Loucy (cell line): ENCODE measurements at regions not wholly inside any gene's neighbourhood (a gene's known extent, or its start where the extent isn't known, plus 50 kb on each side); places are given as distances from the start of the nearest gene placed in this dataset.
"Not testable (repeated sequence)": the region's sequence is repeated elsewhere in the genome, so short reads cannot be mapped to it uniquely, and the experiment has no call there.

Source experiments
- H2AFZ ChIP-seq: fragments of 200-600 bp; sonication (generic); 2 replicates; pipeline ENCODE4 v1.6.0; 2016; ENCODE audit warnings: antibody characterized with exemption, mild to moderate bottlenecking, low read length, moderate library complexity
- H3F3A ChIP-seq: fragments of 200-600 bp; 2 replicates; pipeline ENCODE4 v1.6.0; 2016; ENCODE audit warnings: antibody characterized with exemption, low read depth, mild to moderate bottlenecking
- H3K27me3 ChIP-seq: fragments of 200-600 bp; sonication (generic); 2 replicates; pipeline ENCODE4 v1.6.1; 2014; ENCODE audit warnings: low read length, mild to moderate bottlenecking; ENCODE audit not compliant: insufficient read depth, poor library complexity, severe bottlenecking
- H3K36me3 ChIP-seq: fragments of 200-600 bp; sonication (generic); 2 replicates; pipeline ENCODE4 v1.6.1; 2016; ENCODE audit warnings: low read length; ENCODE audit not compliant: insufficient read depth
- H3K4me1 ChIP-seq: fragments of 200-600 bp; sonication (generic); 2 replicates; pipeline ENCODE4 v1.5.1; 2014; ENCODE audit warnings: low read length, mild to moderate bottlenecking; ENCODE audit not compliant: insufficient read depth, poor library complexity, severe bottlenecking
- H3K4me2 ChIP-seq: fragments of 200-600 bp; sonication (generic); 2 replicates; pipeline ENCODE4 v1.6.0; 2014; ENCODE audit warnings: antibody characterized with exemption, low read length, low read depth, mild to moderate bottlenecking; ENCODE audit not compliant: poor library complexity, severe bottlenecking
- H3K4me3 ChIP-seq: fragments of 200-600 bp; sonication (generic); 2 replicates; pipeline ENCODE4 v1.5.1; 2014; ENCODE audit warnings: low read length, mild to moderate bottlenecking, mixed read lengths; ENCODE audit not compliant: poor library complexity, severe bottlenecking
- H3K79me2 ChIP-seq: fragments of 200-600 bp; sonication (generic); 2 replicates; pipeline ENCODE4 v1.6.1; 2014; ENCODE audit warnings: low read length; ENCODE audit not compliant: insufficient read depth
- H3K9ac ChIP-seq: fragments of 200-600 bp; sonication (generic); 2 replicates; pipeline ENCODE4 v1.6.0; 2014; ENCODE audit warnings: mild to moderate bottlenecking, low read depth, low read length, moderate library complexity; ENCODE audit not compliant: poor library complexity, severe bottlenecking
- H3K9me2 ChIP-seq: fragments of 200-600 bp; sonication (generic); replicated peaks from 2 replicates; pipeline ENCODE4 v1.6.1; 2016; ENCODE audit warnings: low read depth, low read length, mixed read lengths
- H3K9me3 ChIP-seq: fragments of 200-600 bp; sonication (generic); 2 replicates; pipeline ENCODE4 v1.6.1; 2014; ENCODE audit warnings: mild to moderate bottlenecking, antibody characterized with exemption, low read length, low read depth; ENCODE audit not compliant: insufficient read depth
- H4K20me1 ChIP-seq: fragments of 200-600 bp; sonication (generic); 2 replicates; pipeline ENCODE4 v1.6.0; 2014; ENCODE audit warnings: antibody characterized with exemption, low read length, mild to moderate bottlenecking; ENCODE audit not compliant: insufficient read depth, poor library complexity, severe bottlenecking
- CTCF ChIP-seq: fragments of 200-600 bp; sonication (generic); conservative IDR thresholded peaks from 2 replicates; pipeline ENCODE4 v1.5.1; 2014; ENCODE audit warnings: mild to moderate bottlenecking, antibody characterized with exemption, low read length
- EZH2phosphoT487 ChIP-seq: fragments of 200-600 bp; IDR thresholded peaks from 2 replicates; pipeline ENCODE4 v1.6.1; 2018; ENCODE audit warnings: antibody characterized with exemption, mild to moderate bottlenecking, moderate library complexity, borderline replicate concordance

- no peak overlapping the region for H3K4me2 ChIP-seq
- H3K4me1 ChIP-seq, result no peaks in the 10 kb centered on the region
- TF ChIP-seq EZH2phosphoT487, result no peak
- TF ChIP-seq CTCF, result no peak
- H3K79me2 ChIP-seq, result no peaks in the 10 kb centered on the region
- no peak overlapping the region for H2AFZ ChIP-seq
- H4K20me1 ChIP-seq, result no peaks in the 10 kb centered on the region
- H3K9ac ChIP-seq, result no peak overlapping the region
- H3K9me2 ChIP-seq, result no peaks in the 10 kb centered on the region
- H3F3A ChIP-seq, result no peaks in the 10 kb centered on the region
- H3K36me3 ChIP-seq, result no peaks in the 10 kb centered on the region
- H3K4me3 ChIP-seq, result no peak overlapping the region
- H3K9me3 ChIP-seq, result no peaks in the 10 kb centered on the region
- H3K27me3 ChIP-seq, result no peaks in the 10 kb centered on the region
Observed at GRCh38 chr4:111434586-111434985, 710.7 kb upstream of the FAM241A start.

GRCh38 chr4:111435986-111436744 is 709.1 kb upstream of the FAM241A start:
- TF ChIP-seq EZH2phosphoT487, result no peak
- TF ChIP-seq CTCF, result no peak
- Histone ChIP-seq H3K4me3 (no peak overlapping the region), H3K79me2 (no peaks in the 10 kb centered on the region), H4K20me1 (no peaks in the 10 kb centered on the region), H3F3A (no peaks in the 10 kb centered on the region), H3K9me3 (no peaks in the 10 kb centered on the region), H3K27me3 (no peaks in the 10 kb centered on the region), H3K9me2 (no peaks in the 10 kb centered on the region), H3K4me1 (no peaks in the 10 kb centered on the region), H3K4me2 (no peak overlapping the region), H3K36me3 (no peaks in the 10 kb centered on the region), H2AFZ (no peak overlapping the region), H3K9ac (no peak overlapping the region)

- H4K20me1 ChIP-seq, result no peaks in the 10 kb centered on the region
- H3K27me3 ChIP-seq, result no peaks in the 10 kb centered on the region
- no peaks in the 10 kb centered on the region for H3K79me2 ChIP-seq
- TF ChIP-seq CTCF (no peak), EZH2phosphoT487 (no peak)
- no peak overlapping the region for H2AFZ ChIP-seq
- H3K36me3 ChIP-seq, result no peaks in the 10 kb centered on the region
- H3K4me1 ChIP-seq, result no peaks in the 10 kb centered on the region
- H3K9ac ChIP-seq, result no peak overlapping the region
- no peaks in the 10 kb centered on the region for H3K9me2 ChIP-seq
- H3K9me3 ChIP-seq, result no peaks in the 10 kb centered on the region
- H3K4me2 ChIP-seq, result no peak overlapping the region
- no peaks in the 10 kb centered on the region for H3F3A ChIP-seq
- H3K4me3 ChIP-seq, result no peak overlapping the region
Observed at GRCh38 chr4:111441687-111442086, 703.6 kb upstream of the FAM241A start.

- H3K4me2 ChIP-seq, H3K9me3 ChIP-seq, H3F3A ChIP-seq, H3K36me3 ChIP-seq, H3K9ac ChIP-seq, H3K4me1 ChIP-seq, H3K4me3 ChIP-seq, H3K27me3 ChIP-seq, H2AFZ ChIP-seq, H3K9me2 ChIP-seq, H4K20me1 ChIP-seq, H3K79me2 ChIP-seq: not testable (repeated sequence)
Observed at GRCh38 chr4:111444836-111445235, 700.4 kb upstream of the FAM241A start.
